Mesendoderm (in vitro differentiated cells): ENCODE measurements at regions not wholly inside any gene's neighbourhood (a gene's known extent, or its start where the extent isn't known, plus 50 kb on each side); places are given as distances from the start of the nearest gene placed in this dataset.

Source experiments
- DNase-seq: peaks from one replicate; pipeline ENCODE4 v3.0.0; 2013
- H2AK5ac ChIP-seq: 2 replicates; pipeline ENCODE4 v1.6.1; 2013; ENCODE audit warnings: low read length, inconsistent platforms
- H2BK120ac ChIP-seq: 2 replicates; pipeline ENCODE4 v1.6.1; 2013; ENCODE audit warnings: low read depth, mild to moderate bottlenecking, low read length, moderate library complexity, mixed read lengths
- H2BK15ac ChIP-seq: replicated peaks from 2 replicates; pipeline ENCODE4 v1.6.1; 2013; ENCODE audit warnings: low read depth, mild to moderate bottlenecking, moderate library complexity
- H2BK5ac ChIP-seq: 2 replicates; pipeline ENCODE4 v1.6.1; 2013; ENCODE audit warnings: low read length, inconsistent platforms
- H3K18ac ChIP-seq: 2 replicates; pipeline ENCODE4 v1.6.1; 2013; ENCODE audit warnings: mild to moderate bottlenecking, low read length, mixed read lengths
- H3K23ac ChIP-seq: one replicate; pipeline ENCODE4 v1.6.1; 2013; ENCODE audit warnings: low read length
- H3K27ac ChIP-seq: 2 replicates; pipeline ENCODE4 v1.5.1; 2013; ENCODE audit warnings: low read depth, mild to moderate bottlenecking, inconsistent platforms, low read length, moderate library complexity
- H3K27me3 ChIP-seq: 2 replicates; pipeline ENCODE4 v1.6.1; 2013; ENCODE audit warnings: low read length, control low read depth, mild to moderate bottlenecking, inconsistent platforms; ENCODE audit not compliant: insufficient read depth, poor library complexity
- H3K36me3 ChIP-seq: 2 replicates; pipeline ENCODE4 v1.6.1; 2013; ENCODE audit warnings: low read length, inconsistent platforms; ENCODE audit not compliant: control insufficient read depth, insufficient read depth
- H3K4ac ChIP-seq: one replicate; pipeline ENCODE4 v1.6.1; 2013; ENCODE audit warnings: low read depth, mild to moderate bottlenecking, low read length, moderate library complexity
- H3K4me1 ChIP-seq: 2 replicates; pipeline ENCODE4 v1.6.1; 2013; ENCODE audit warnings: low read depth, low read length, inconsistent platforms; ENCODE audit not compliant: control insufficient read depth
- H3K4me2 ChIP-seq: 2 replicates; pipeline ENCODE4 v1.6.1; 2013; ENCODE audit warnings: low read length
- H3K4me3 ChIP-seq: 2 replicates; pipeline ENCODE4 v1.5.1; 2013; ENCODE audit warnings: mild to moderate bottlenecking, low read length
- H3K56ac ChIP-seq: one replicate; pipeline ENCODE4 v1.6.1; 2013; ENCODE audit warnings: low read length
- H3K79me1 ChIP-seq: 2 replicates; pipeline ENCODE4 v1.6.1; 2013; ENCODE audit warnings: low read length, inconsistent platforms
- H3K79me2 ChIP-seq: 2 replicates; pipeline ENCODE4 v1.6.1; 2013; ENCODE audit warnings: mild to moderate bottlenecking, low read length; ENCODE audit not compliant: control insufficient read depth, insufficient read depth
- H3K9ac ChIP-seq: 2 replicates; pipeline ENCODE4 v1.6.1; 2013; ENCODE audit warnings: low read length, inconsistent platforms
- H4K5ac ChIP-seq: one replicate; pipeline ENCODE4 v1.6.1; 2013; ENCODE audit warnings: low read length
- H4K8ac ChIP-seq: one replicate; pipeline ENCODE4 v1.6.1; 2013; ENCODE audit warnings: low read depth, mild to moderate bottlenecking, control low read depth, low read length, moderate library complexity
- WGBS: extraction: QIAGEN DNeasy Blood & Tissue Kit; methylation state at CpG from one replicate; pipeline ENCODE4 v1.1.7; 2013; ENCODE audit warnings: low lambda C conversion rate, missing lambda C conversion rate; ENCODE audit not compliant: insufficient coverage; ENCODE audit errors: extremely low coverage; 5-methylcytosine and 5-hydroxymethylcytosine counted together

DNA sequence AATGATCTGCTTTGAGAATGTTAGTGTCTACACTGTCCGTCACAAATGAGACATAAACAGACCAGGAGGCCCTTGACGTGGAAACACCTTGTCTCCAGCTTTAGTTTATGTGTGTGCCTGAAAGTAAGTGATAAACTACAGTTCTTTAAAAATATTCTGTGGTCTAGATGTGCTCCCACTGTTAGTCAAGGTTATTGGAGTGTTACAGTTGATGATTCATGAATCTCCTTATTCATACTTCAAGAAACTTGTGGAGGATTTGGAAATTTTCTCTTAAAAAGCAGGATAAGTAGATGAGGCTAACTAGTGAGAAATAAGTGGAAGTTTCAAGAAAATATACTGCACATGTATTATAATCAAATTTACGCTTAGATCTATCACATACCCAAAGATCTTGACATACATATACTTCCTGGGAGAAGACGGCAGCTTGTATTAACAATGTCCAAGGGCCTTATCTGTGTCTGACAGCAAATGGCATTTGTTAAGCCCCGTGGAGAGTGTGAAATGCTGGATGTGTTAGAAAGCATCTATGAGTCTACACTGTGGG lies 90.5 kb upstream of the MBOAT1 start:
- no peak overlapping the region for H4K8ac ChIP-seq
- no peak overlapping the region for H3K4me3 ChIP-seq
- DNase-seq, result peak; percentile 84

DNA sequence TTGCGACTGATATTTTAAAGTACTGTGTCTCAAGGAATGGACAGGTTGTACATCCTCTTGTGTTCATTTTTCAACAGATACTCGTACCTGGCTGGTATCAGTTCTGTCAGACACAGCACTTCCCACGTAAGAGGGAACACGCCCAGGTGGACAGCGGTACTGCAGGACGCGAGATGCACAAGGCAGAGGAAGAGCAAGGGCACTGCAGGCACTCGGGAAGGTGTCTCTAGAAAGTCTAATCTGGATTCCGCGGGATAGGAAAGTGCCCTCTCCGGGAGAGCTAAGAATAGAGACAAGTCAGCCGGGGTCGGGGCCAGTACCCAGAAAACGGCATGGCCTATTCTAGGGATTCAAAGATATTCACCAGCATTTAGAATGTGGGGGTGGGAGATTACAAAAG lies 94.2 kb upstream of the MBOAT1 start:
- Histone ChIP-seq H2BK5ac (no peak overlapping the region), H3K9ac (no peak overlapping the region), H3K4me2 (no peak overlapping the region), H3K23ac (no peak overlapping the region), H3K18ac (no peak overlapping the region), H3K4ac (no peak overlapping the region), H2AK5ac (no peak overlapping the region), H3K56ac (no peak overlapping the region), H4K5ac (no peak overlapping the region), H2BK15ac (no peak overlapping the region), H3K4me1 (no peaks in the 10 kb centered on the region), H3K79me2 (no peaks in the 10 kb centered on the region), H3K4me3 (no peak overlapping the region), H3K79me1 (no peaks in the 10 kb centered on the region), H2BK120ac (no peak overlapping the region), H3K27me3 (no peaks in the 10 kb centered on the region), H3K27ac (no peak overlapping the region), H4K8ac (no peak overlapping the region), H3K36me3 (no peaks in the 10 kb centered on the region)
- DNase-seq, result peak; percentile 27
- no CpG with 5 or more reads among the region's 14 CpGs for WGBS

More for the DNA sequence above, 90.5 kb upstream of the MBOAT1 start:
- Histone ChIP-seq H3K9ac (no peak overlapping the region), H3K18ac (no peak overlapping the region), H3K4ac (no peak overlapping the region), H4K5ac (no peak overlapping the region), H3K79me2 (no peaks in the 10 kb centered on the region), H3K36me3 (no peaks in the 10 kb centered on the region), H2BK120ac (no peak overlapping the region), H2AK5ac (no peak overlapping the region), H3K4me2 (no peak overlapping the region), H3K23ac (no peak overlapping the region), H3K27ac (no peak overlapping the region), H3K27me3 (no peaks in the 10 kb centered on the region), H3K56ac (no peak overlapping the region), H3K4me1 (no peaks in the 10 kb centered on the region), H2BK5ac (no peak overlapping the region), H3K79me1 (no peaks in the 10 kb centered on the region), H2BK15ac (no peak overlapping the region)
- WGBS, result no CpG with 5 or more reads among the region's 5 CpGs

DNA sequence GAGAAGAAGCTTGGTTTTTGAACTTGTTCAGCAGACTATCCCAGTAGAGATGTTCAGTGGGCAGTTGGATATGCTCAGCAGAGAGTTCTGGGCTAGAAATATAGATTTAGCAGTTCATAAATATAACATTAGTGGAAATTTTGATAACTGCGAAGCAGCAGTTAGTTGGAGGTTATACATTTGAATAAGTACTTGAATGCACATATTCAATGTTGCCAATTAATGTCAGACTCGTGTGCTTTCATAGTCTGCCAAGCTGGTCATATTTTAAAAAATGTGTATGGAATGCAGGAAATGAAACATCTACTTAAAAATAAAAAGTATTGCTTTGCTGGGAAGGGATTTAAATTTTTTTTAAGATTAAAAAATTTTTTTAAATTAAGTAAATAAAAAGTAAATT lies 92.5 kb upstream of the E2F3 start:
- no peak overlapping the region for H3K4ac ChIP-seq
- no peak overlapping the region for H3K9ac ChIP-seq
- no peaks in the 10 kb centered on the region for H3K4me1 ChIP-seq
- no peak overlapping the region for H3K27ac ChIP-seq
- no peak overlapping the region for H3K56ac ChIP-seq
- H2BK120ac ChIP-seq, result no peak overlapping the region
- no peak overlapping the region for H3K18ac ChIP-seq
- no peak overlapping the region for H4K8ac ChIP-seq
- H4K5ac ChIP-seq, result no peak overlapping the region
- no peaks in the 10 kb centered on the region for H3K36me3 ChIP-seq
- no peak overlapping the region for H3K23ac ChIP-seq
- no peak overlapping the region for H3K4me2 ChIP-seq
- no CpG with 5 or more reads among the region's 2 CpGs for WGBS
- no peaks in the 10 kb centered on the region for H3K79me1 ChIP-seq
- H3K27me3 ChIP-seq, result no peaks in the 10 kb centered on the region
- no peak overlapping the region for H2BK5ac ChIP-seq
- H3K4me3 ChIP-seq, result no peak overlapping the region
- H3K79me2 ChIP-seq, result no peaks in the 10 kb centered on the region
- no peak overlapping the region for H2AK5ac ChIP-seq
- DNase-seq, result no peak
- no peak overlapping the region for H2BK15ac ChIP-seq

DNA sequence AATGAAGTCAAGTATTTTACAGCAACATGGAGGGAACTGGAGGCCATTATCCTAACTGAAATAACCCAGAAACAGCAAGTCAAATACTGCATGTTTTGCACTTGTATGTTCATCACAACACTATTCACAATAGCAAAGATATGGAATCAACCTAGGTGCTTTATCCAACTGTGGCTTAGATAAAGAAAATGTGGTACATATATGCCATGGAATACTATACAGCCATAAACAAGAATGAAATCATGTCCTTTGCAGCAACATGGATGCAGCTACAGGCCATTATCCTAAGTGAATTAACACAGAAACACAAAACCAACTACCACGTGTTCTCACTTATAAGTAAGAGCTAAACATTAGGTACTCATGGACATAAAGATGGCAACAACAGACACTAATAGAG lies 91.5 kb upstream of the E2F3 start:
- Histone ChIP-seq H3K4me3 (no peak overlapping the region), H3K9ac (no peak overlapping the region), H2BK120ac (no peak overlapping the region), H3K79me1 (no peaks in the 10 kb centered on the region), H3K4me2 (no peak overlapping the region), H3K56ac (no peak overlapping the region), H4K8ac (no peak overlapping the region), H3K27me3 (no peaks in the 10 kb centered on the region), H3K4ac (no peak overlapping the region), H3K36me3 (no peaks in the 10 kb centered on the region), H2AK5ac (no peak overlapping the region), H2BK5ac (no peak overlapping the region), H3K79me2 (no peaks in the 10 kb centered on the region), H2BK15ac (no peak overlapping the region), H3K18ac (no peak overlapping the region), H3K27ac (no peak overlapping the region), H4K5ac (no peak overlapping the region), H3K23ac (no peak overlapping the region), H3K4me1 (peaks cover 4% of the 10 kb centered on the region)
- DNase-seq, result no peak
- no CpG with 5 or more reads among the region's 1 CpG for WGBS

DNA sequence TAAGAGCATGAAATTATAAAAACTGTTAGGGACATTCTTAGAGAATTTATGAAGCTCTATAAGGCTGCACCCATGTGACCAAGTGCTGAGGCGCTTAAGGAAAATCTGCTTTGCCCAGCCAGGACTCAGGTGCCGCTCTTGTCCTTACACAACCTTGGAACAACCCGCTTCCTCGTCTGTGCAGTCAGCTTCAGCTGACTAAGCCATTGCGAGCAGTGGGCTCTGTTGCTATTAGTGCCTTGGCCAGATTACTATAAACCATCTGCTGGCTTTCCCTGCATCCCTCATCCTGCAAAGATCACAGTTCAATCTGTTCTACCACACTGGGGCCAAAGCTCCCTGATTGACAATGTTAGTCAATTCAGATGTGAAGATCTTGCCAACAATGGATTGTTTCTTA lies 89.1 kb upstream of the E2F3 start:
- WGBS, result no CpG with 5 or more reads among the region's 5 CpGs
- H2AK5ac ChIP-seq, result no peak overlapping the region

DNA sequence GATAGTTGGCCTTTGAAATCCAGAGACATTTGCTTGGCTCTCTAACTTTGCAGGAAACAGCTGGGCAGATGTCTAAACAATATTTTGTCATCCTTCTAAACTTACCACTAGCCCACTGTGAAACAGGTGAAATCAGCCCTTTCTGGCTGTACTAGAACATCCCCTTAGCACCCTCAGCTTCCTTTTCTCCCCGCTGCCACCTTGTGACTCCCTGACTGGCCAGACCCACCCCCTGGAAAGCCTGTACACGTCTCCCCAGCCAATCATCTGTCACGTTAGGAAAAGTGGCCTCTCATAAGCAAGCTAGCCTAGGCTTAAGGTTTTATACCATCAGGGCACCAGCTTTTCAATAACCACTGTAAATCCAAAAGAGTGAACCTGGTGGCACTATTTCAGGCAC lies 88.6 kb upstream of the E2F3 start:
- no peak for DNase-seq
- no peak overlapping the region for H3K4me2 ChIP-seq
- no CpG with 5 or more reads among the region's 3 CpGs for WGBS

More for the DNA sequence above, 89.1 kb upstream of the E2F3 start:
- no peak overlapping the region for H3K27ac ChIP-seq
- no peaks in the 10 kb centered on the region for H3K79me1 ChIP-seq
- peaks cover 4% of the 10 kb centered on the region for H3K4me1 ChIP-seq
- no peak overlapping the region for H2BK5ac ChIP-seq
- no peaks in the 10 kb centered on the region for H3K79me2 ChIP-seq
- no peak for DNase-seq
- no peak overlapping the region for H3K4me3 ChIP-seq
- H2BK120ac ChIP-seq, result no peak overlapping the region
- H3K36me3 ChIP-seq, result no peaks in the 10 kb centered on the region
- H2BK15ac ChIP-seq, result no peak overlapping the region
- no peak overlapping the region for H4K5ac ChIP-seq
- H4K8ac ChIP-seq, result no peak overlapping the region
- no peak overlapping the region for H3K9ac ChIP-seq
- H3K27me3 ChIP-seq, result no peaks in the 10 kb centered on the region
- H3K4me2 ChIP-seq, result no peak overlapping the region
- no peak overlapping the region for H3K4ac ChIP-seq
- no peak overlapping the region for H3K18ac ChIP-seq
- H3K23ac ChIP-seq, result no peak overlapping the region
- no peak overlapping the region for H3K56ac ChIP-seq

More for the DNA sequence above, 88.6 kb upstream of the E2F3 start:
- no peak overlapping the region for H3K4ac ChIP-seq
- H3K4me1 ChIP-seq, result peaks cover 4% of the 10 kb centered on the region
- H3K27ac ChIP-seq, result no peak overlapping the region
- H2AK5ac ChIP-seq, result no peak overlapping the region
- H3K18ac ChIP-seq, result no peak overlapping the region
- no peak overlapping the region for H2BK15ac ChIP-seq
- H3K79me1 ChIP-seq, result no peaks in the 10 kb centered on the region
- H4K8ac ChIP-seq, result no peak overlapping the region
- no peaks in the 10 kb centered on the region for H3K27me3 ChIP-seq
- H4K5ac ChIP-seq, result no peak overlapping the region
- no peak overlapping the region for H3K23ac ChIP-seq
- H3K4me3 ChIP-seq, result no peak overlapping the region
- no peak overlapping the region for H3K9ac ChIP-seq
- H2BK5ac ChIP-seq, result no peak overlapping the region
- H3K79me2 ChIP-seq, result no peaks in the 10 kb centered on the region
- no peaks in the 10 kb centered on the region for H3K36me3 ChIP-seq
- H3K56ac ChIP-seq, result no peak overlapping the region
- H2BK120ac ChIP-seq, result no peak overlapping the region
